ENCODE measurements at regions not wholly inside any gene's neighbourhood (a gene's known extent, or its start where the extent isn't known, plus 50 kb on each side); places are given as distances from the start of the nearest gene placed in this dataset.

DNA sequence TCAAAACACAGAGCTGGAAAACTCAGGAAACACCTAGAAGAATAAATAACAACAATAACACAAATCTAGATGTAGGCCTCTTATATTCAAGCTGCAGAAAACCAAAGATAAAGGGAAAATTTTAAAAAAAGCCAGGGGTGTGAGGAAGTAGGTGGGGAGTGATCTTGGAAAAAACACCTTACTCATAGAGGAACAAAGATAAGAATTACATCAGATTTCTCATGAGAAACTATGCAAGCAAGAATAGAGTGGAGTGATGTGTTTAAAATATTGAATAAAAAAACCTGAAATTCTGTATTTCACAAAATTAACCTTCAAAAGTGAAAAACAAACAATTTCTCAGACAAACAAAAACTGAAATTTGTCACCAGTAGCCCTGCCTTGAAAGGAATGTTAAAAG is 265.5 kb upstream of the RGS18 start:
- no peak for DNase-seq (ENCODE audit: low spot score)
- intact Hi-C loops (cut with DNase I): no loop called here

DNA sequence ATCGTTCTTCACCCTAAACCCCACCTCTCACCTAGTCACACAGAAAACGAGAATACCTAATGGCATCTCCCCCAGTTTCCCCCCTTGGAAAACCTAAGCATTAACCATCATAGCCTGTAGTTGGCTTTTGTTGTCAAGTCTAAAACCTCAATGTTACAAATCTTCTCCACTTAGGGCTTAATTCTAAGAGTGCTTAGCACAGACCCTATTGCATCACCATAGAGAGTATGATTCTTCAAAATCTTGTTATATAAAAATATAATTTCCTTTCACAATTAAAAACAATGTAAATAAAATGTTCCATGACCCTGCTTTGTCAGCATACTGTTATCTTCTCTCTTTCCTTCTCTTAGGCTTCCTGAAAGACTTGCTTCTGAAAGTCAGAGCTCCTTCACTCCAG is 263.2 kb upstream of the RGS18 start:
- intact Hi-C loops (cut with DNase I): no loop called here
- no peak for DNase-seq (ENCODE audit: low spot score)

DNA sequence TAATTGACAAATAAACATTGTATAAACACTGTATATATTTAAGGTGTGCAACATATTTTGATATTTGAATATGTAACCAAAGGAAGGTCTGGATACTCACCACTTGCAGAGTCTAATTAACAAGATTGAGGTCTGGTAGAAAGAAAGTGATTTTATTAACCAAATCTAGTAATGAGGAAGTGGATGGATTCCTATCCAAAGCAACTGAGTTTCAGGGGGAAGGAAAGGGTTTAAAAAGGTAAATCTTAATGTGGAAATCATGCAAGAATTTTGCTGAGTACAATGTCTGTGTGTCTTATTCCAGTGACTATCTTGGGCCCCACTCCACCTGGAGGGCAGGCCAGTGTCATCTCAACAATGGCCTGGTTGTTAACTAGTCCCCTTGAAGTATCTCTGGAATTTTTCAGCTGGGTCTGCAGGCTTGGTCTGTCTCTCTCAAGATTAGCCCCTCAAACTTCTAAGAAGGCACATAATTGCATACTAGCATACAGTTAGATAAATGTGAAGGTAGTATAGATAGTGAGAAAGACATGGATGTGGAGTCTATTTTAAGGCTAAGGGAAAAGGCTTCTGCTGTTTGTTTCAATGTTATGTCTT is 262.7 kb upstream of the RGS18 start:
- no peak for DNase-seq (ENCODE audit: low spot score)

DNA sequence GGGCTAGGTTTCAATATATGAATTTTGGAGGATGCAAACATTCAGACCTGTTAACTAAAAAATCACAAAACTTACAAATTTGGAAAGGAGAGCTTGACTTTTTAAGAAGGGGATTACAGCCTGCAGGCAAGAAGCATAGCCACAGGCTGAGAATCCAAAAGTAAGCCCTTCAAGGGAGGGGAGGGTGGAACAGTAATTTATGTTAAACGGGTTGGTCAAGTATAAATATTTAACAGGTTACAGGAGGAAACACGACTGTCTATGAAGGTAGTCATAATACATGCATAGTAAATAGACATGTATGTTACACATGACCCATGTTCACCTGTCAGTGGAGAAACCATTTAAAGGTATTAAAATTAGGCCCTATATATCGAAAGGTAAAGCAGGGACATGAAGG is 261.1 kb upstream of the RGS18 start:
- DNase-seq (ENCODE audit: low spot score): no peak
- intact Hi-C loops (cut with DNase I): no loop called here

More for the DNA sequence above, 262.7 kb upstream of the RGS18 start:
- intact Hi-C loops (cut with DNase I): no loop called here

DNA sequence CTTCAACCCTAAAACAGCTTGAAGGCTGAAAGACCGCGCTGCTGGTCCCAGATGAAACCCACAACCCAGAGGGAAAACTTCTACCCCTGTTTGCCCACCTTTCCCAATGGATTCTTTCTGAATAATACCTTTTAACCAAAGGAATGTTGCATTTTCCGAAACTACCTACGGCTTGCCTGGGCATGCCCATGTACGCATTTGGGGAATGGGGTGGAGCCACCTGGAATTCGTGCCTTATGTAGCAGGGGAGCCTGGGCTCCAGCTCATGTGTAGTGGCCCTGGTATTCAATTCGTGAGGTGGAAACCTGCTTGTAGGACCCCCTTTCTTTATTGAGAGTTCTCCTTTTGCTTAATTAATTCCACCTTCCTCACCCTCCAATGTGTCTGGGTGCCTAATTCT is 256.6 kb upstream of the RGS18 start:
- DNase-seq (ENCODE audit: low spot score): no peak
- intact Hi-C loops (cut with DNase I): no loop called here

DNA sequence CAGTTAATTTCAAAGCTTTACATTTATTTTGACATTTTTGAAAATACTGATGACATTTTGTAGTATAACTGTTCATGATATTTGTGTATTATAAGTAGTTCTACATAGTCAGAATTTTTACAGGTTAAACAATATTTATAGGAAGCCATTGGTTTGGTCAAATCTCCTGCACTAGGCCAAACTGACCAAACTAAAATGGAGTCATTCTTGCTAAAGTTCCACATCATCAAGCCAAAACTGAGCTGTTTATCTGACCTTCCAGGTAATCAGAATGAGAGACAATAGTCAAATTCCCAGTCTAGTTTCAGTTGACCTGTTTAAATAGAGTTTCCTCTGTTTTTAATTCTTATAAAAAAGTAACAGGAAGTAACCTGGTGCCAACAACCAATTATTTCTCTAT is 253.3 kb upstream of the RGS18 start:
- intact Hi-C loops (cut with DNase I): no loop called here
- no peak for DNase-seq (ENCODE audit: low spot score)

DNA sequence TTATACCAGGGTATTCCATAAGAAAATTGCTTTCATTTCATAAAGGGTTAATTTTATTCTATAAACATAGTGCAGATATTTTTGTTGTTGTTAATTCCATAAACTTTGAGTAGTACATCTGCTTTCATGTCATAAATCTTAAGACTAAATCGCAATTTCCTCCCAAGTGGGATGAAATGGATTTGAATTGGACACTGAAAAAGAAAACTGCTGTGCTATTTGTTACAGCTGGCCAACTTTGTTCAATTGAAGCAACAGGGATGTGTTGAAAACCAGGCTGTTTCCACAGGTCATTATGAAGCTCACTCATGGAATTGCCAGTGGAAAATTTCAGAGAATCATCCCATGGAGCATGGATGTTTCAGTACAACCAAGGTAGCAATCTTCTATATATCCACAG is 252.5 kb upstream of the RGS18 start:
- DNase-seq (ENCODE audit: low spot score): no peak
- intact Hi-C loops (cut with DNase I): no loop called here

DNA sequence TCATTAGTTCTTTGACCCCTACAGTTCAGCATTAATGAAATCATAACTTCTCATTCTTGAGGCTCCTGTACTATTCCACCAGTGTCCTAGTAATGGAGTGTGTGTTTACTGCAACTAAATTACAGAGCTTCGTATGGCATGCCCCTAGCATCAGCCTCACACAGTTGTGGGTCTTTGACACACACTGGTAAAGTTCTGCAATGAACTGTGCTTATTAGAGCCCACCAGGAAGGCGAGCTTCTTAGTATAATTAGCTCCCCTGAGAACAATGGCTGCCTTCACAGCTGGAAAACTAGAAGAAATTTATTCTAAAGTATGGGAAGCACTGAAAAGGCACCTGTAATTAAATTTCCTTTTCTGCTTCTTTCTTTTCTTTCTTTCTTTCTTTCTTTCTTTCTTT is 251.1 kb upstream of the RGS18 start:
- DNase-seq (ENCODE audit: low spot score): no peak
- intact Hi-C loops (cut with DNase I): no loop called here

DNA sequence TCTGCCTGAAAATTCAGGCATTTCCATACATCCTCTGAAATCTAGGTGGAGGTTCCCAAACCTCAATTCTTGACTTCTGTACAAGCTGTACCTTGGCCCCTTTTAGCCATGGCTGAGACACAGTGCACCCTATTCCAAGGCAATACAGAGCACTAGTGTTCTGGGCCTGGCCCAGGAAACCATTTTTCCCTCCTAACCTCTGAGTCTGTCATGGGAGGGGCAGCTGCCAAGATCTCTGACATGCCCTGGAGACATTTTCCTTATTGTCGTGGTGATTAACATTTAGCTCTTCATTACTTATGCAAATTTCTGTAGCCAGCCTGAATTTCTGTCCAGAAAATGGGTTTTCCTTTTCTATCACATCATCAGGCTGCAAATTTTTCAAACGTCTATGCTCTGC is 248.0 kb upstream of the RGS18 start:
- no peak for DNase-seq (ENCODE audit: low spot score)
- intact Hi-C loops (cut with DNase I): no loop called here

DNA sequence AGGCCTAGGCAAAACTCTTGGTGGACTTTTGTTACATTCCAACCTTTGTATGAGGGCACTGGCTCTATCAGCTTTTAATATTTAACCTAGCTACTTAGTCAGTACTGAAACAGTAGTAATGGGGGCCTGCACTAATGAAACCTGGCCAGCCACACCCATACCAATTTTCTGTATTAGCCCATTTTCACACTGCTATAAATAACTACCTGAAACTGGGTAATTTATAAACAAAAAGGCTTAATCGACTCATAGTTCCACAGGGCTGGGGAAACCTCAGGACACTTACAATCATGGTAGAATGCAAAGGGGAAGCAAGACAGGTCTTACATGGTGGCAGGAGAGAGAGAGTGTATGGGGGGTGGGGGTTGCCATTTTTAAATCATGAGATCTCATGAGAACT is 245.7 kb upstream of the RGS18 start:
- intact Hi-C loops (cut with DNase I): no loop called here
- DNase-seq (ENCODE audit: low spot score): no peak

DNA sequence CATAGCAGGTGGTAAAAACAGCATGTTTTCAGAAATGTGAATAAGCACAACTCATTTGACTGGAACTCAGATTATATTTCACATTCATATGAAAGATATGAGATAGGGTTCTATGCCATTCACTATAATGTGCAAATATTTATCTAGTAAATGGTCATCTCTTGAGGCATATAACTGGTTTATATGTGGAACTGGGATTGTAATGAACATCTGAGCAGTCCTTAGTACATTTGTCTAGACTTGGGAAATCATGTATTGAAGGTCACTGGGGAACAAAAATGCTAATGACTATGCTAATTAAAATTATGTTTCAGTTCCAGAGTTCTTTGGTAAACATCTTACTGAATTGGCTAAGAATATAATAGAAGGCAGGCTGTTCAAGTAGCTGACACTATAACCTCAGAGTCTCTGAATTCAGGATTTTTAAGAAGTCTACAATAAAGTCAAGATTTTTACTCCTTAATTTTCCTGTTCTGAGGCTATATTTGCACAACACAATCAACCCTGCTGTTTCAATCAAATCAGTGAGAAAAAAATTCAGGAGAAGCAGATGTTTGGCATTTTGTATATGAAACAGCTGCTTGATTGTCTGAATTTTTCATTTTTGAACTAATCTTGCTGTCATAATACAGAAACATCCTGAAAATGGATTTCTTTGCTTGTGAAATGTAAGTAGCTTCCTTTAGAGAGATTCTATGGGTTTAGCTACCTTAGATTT is 244.8 kb upstream of the RGS18 start:
- no peak for DNase-seq (ENCODE audit: low spot score)
- intact Hi-C loops (cut with DNase I): no loop called here

DNA sequence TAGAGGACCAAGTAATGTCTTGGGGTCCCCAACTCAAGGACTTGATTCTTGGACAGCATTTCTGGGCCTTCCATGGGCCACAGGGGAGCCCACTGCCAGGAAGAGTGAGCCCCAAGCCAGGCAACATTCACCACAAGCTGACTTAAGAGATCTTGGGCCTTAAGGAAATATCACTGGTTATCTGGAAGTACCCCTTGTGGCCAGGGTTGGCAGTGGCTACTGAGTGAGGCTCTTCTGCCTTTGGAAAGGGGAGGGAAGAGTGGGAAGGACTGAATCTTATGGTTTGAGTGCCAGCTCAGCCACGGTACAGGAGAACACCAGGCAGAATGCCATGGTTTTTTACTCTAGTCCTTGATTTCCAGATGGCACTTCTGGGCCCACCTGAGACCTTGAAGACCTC is 228.9 kb upstream of the RGS18 start:
- DNase-seq (ENCODE audit: low spot score): no peak

DNA sequence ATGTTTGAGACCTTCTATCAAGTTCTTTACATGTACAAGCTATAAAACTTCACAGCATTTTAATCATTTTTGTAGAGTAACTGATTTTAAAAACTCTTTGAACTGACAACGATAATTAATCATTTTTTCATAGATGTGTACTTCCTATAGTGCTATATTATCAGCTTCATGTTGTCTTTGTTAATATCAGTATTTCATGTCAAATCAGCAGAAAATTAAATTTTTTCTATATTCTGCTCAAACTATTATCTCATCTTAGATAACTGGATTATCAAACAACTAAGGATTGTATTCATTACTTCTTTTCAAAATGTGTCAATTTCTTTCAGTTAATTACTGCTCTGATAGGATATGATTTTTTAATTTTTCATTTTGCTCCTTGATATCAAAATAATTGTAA is 214.6 kb upstream of the RGS18 start:
- intact Hi-C loops (cut with DNase I): no loop called here
- no peak for DNase-seq (ENCODE audit: low spot score)

More for the DNA sequence above, 228.9 kb upstream of the RGS18 start:
- intact Hi-C loops (cut with DNase I): no loop called here

DNA sequence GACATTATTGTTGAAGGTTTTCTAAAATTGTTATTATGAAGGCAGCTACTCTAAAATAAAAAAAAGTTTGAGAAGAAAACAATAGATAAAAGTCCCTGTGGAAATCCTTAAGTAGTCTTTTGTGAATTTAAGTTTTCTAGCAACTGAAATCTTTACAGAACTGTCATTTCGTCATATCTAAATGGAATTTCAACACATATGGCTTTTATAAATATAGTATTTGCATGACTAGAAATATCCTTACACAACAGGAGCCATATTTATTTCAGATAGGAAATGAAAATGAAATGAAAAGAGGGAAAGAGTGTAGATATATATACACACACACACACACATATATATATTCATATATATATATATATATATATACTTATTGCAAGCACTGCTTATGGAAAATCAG is 204.7 kb upstream of the RGS18 start:
- intact Hi-C loops (cut with DNase I): no loop called here

DNA sequence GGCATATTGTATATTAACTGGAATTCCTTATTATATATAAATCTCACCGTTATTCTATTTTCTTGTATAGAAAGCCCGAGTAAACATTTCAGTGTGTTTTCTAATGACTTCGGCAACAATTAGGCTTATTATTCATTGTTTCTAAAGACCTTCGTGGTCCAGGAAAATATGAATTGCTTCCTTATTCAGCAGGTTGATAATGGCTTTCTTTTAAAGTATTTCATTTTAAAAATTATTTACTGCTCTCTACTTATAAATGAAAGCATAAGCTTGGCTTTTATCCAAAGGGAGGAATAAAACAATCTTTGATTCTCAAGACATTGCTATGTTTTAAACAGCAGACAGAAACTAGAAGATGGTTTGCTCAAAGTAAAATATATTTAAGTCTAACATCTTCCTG is 198.4 kb upstream of the RGS18 start:
- intact Hi-C loops (cut with DNase I): no loop called here
- DNase-seq (ENCODE audit: low spot score): no peak

More for the DNA sequence above, 204.7 kb upstream of the RGS18 start:
- no peak for DNase-seq (ENCODE audit: low spot score)

DNA sequence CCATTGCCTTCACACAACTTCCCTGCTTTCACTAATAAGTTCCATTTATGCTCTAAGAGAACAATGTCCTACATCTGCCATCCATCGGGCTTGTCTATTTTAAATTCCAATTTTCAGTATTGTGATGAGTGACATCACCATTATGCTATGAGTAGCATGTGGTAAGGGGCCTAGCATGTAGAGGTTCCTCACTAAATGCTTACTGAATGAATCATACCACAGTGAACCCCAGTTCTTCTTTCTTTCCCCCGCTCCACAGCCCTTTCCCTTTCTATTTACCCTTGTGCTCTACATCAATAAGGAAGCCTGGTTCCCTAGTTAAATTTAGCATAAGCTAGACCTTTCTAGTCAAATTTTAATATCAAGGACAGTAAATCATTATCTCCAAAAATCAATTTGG is 195.0 kb upstream of the RGS18 start:
- DNase-seq (ENCODE audit: low spot score): no peak
- intact Hi-C loops (cut with DNase I): no loop called here

DNA sequence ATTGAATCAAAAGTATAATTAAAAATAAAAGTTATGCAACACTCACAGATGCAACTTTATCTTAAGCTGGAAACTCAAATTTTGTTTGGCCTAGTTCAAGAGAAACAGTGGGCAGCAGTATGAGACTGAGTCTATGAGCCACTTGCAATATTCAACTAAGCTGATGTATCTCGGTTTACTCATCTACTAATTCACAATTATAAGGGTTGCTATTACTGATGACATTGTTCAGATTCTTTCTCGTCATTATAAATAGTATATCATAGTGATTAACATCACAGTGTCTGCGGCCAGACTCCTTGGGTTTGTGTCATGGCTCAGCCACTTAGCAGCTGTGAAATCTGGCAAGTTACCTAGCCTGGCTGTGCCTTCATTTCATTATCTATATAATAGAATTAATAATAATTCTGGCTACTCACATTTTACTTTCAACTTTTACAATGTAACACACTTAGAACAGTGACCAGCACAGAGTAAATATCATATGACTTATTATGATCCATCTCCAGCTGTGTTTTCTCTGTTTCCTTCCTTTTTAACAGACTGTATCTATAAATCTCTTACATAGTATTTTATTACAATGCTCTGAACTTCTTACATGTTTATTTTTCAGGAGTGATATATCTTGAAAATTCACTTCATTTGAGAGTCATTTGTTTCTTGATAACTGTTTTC is 194.3 kb upstream of the RGS18 start:
- intact Hi-C loops (cut with DNase I): no loop called here
- no peak for DNase-seq (ENCODE audit: low spot score)

DNA sequence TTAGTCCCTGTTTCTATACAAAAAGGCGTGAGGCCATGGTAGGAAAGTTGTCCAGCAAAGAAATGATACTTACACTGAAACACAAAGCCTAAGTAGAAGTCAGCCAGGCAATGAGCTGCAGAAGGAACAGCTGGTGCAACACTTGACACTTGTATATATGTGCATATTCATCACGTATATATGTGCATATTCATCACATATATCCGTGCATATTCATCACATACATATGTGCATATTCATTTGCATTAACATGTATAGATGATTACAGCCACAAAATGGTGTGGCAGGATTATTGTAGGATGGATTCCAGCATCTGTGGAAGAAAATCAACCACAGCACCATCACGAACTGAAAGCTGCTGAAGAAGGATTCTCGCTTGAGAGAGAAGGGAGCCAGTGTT is 189.0 kb upstream of the RGS18 start:
- no peak for DNase-seq (ENCODE audit: low spot score)
- intact Hi-C loops (cut with DNase I): no loop called here

DNA sequence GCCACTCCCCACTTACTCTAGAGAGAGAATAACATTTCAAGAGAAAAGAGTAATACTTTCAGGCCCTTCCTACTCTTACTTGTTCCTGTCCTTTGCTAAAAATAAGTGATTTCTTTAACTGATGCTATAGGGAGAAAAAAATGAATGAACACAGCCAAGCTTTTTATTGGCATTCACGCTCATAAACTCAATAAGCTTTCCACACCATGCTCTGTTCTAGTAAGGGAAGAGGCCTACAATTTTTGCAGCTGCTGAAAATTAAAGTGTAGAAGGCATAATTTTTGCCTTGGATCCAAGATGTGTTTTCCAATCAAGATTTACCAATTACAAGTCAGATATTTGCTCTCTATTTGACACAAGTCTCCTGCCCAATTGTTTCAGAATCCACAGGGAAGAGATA is 188.1 kb upstream of the RGS18 start:
- intact Hi-C loops (cut with DNase I): no loop called here
- DNase-seq (ENCODE audit: low spot score): no peak

DNA sequence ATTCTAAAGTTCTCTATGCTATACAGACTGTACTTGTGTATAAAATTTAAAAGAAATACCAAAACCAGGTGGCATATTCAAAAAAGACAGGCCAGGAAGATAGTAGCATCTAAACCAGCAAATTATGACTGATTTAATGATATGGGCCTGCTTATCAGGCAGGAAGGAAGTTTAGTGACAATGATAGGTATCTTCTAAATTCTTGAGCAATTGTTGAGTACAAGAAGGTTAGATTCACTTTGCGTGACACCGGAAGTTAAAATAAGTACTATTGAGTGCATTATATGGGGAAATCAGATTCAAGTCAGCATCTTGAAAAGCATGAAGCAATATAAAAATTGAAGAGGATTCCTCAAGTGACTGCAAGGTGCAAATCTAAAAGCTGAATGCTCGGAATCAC is 186.8 kb upstream of the RGS18 start:
- intact Hi-C loops (cut with DNase I): no loop called here
- DNase-seq (ENCODE audit: low spot score): no peak

DNA sequence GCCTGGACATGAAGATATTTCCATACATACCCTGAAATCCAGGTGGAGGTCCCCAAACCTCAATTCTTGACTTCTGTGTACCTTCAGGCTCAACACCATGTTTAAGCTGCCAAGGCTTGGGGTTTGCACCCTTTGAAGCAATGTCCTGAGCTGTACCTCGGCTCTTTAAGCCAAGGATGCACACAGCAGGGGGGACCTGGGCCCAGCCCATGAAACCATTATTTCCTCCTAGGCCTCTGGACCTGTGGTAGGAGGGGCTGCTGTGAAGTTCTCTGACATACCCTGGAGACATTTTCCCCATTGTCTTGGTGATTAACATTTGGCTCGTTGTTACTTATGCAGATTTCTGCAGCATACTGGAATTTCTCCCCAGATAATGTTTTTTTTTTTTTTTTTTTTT is 184.3 kb upstream of the RGS18 start:
- intact Hi-C loops (cut with DNase I): no loop called here
- no peak for DNase-seq (ENCODE audit: low spot score)

All from cardiac septum (tissue), 1 donor.